ENCODE measurements at regions not wholly inside any gene's neighbourhood (a gene's known extent, or its start where the extent isn't known, plus 50 kb on each side); places are given as distances from the start of the nearest gene placed in this dataset.

DNA sequence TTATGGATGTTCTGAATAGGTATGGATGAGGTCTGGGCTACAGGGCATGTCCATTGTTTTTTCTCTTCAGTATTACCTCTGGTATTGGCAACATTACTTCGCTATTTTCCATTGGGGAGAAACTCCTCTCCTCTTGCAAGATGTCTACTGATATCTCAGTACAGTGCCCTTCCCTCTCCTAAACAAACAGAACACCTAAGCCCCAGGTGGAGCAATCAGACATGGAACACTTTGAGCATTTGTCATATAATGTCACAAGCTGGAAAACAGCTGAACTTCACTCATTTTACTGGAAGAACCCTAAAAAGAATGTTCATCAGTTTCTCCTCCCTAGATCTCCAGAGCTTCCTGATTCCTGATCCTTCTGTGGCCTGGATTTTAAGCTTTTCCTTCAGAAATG lies 339.8 kb downstream of the FRK start:
- intact Hi-C loops (cut with micrococcal nuclease) = no loop called here

DNA sequence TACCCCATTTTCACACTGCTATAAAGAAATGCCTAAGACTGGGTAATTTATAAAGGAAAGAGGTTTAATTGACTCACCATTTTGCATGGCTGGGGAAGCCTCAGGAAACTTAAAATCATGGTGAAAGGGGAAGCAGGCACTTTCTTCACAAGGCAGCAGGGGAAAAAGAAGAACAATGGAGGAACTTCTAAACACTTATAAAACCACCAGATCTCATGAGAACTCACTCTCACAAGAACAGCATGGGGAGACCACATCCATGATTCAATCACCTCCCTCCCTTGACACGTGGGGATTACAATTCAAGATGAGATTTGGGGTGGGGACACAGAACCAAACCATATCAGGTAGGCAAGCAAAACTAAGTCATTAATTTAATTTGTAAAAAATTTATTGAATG lies 343.2 kb downstream of the FRK start:
- intact Hi-C loops (cut with micrococcal nuclease) = no loop called here

DNA sequence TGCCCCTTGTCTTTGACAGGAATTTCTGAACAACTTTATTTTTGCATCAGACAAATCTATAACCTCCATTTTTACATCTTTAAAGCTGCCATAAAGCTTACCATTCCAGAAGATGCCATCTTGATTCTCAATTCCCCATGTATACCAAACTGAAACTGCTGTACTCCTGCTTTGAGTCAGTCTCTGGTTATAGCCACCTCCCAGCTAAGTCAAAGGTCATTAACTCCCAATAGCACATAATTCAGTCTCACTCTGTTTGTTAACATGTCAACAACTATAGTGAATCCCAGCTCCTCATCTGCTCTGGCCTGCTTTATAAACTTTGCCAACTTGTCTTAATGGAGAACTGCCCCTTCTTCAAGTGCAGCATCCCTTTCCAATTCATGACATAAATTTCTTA lies 343.6 kb downstream of the FRK start:
- intact Hi-C loops (cut with micrococcal nuclease) = no loop called here

DNA sequence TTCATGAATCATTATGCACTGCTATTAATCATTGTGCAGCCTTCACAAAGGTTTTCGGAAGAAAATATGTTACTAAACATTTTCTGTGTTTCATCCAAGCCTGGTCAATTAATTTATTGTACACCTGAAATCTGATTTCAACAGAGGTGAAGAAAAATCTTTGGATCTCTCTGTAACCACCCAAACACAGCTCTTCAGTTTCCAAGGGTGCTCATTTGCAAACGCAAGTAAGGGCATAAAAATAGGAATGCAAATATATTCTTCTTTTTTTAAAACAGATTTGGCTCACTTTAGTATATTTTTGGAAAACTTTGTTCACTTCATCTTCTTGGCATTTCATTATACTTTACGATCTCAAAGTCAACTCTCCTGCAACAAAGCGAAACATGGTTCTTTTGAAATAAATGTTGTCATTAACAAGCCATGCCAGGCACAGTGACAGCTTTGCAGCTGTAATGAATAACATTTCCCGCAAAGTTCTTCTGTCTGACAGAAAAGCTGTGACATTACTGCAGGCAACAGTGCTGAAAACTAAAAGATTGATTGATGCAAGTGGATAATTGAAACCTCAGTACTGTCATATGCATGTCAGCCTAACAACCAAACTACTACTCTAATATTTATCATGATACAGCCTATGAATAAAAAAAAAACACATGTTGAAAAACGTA lies 348.3 kb downstream of the FRK start:
- intact Hi-C loops (cut with micrococcal nuclease) = no loop called here

DNA sequence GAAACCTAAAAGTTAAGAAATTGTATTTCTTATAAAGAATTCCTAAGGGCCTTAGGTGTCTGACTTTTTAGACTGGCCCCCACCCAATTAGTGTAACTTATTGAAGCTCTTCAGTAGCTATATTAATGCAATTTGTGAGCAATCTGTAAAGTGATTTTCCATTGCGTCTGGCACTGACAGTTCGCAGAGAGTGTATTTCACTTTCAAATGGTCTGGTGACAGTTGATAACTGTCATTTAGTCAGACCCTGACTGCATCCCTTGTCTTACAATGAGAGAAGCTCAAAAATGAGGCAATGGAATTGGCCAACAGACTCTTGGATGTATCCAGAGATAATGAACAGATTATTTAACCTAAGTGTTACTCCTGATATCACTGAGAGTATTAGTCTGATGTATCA lies 351.8 kb downstream of the FRK start:
- intact Hi-C loops (cut with micrococcal nuclease) = no loop called here

DNA sequence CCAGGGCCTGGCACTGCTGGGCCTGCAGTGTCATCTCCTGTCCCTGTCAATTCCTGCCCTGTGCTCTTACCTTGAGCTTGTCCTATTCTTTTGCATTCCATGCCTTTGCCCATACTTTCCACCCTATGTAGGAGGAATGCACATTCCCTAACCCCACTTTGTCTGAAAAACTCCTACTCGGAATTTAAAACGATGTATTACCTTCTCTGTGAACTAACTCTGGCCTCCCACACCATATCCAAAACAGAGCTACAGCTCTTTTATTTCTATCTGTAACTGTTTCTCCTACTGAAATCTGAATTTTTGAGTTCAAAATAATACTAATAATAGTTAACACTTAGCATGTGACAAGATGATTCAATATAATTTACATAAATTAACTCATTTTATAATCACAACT lies 353.7 kb downstream of the FRK start:
- intact Hi-C loops (cut with micrococcal nuclease) = no loop called here

DNA sequence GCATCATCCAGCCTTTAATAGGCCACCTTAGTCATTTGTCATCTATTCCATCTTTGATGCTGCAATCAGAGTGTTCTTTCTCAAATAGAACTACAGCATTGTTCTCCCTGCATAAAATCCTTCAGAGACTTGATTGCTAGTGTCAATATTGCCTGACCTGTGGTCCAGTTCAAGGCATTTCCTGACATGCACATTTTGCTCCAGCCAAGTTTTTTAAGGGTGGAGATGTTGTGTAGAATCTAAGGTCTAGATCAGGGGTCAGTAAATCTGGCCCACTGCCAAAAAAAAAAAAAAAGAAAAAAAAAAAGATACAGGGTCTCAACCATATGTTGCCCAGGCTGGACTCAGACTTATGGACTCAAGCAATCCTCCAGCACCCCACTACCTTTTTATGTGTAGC lies 354.4 kb downstream of the FRK start:
- intact Hi-C loops (cut with micrococcal nuclease) = no loop called here

DNA sequence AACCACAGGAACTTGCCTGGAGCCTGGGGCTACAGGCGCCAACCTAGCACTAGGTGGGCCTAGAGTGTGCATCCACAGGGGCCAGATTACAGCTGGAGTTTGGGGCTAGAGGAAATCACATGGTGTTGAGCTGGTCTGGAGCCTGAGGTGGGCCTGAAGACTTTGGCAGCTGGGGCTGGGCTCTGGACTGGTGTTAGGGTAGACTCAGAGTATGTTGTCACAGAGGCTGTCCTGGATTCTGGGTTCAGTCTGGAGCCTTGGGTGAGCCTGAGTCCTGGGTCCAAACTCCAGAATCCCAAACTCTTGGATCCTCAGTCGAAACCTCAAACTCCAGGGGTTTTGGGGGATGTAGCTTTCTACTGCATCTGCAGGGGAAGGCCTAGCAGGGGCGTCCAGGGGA lies 356.7 kb downstream of the FRK start:
- intact Hi-C loops (cut with micrococcal nuclease) = no loop called here

DNA sequence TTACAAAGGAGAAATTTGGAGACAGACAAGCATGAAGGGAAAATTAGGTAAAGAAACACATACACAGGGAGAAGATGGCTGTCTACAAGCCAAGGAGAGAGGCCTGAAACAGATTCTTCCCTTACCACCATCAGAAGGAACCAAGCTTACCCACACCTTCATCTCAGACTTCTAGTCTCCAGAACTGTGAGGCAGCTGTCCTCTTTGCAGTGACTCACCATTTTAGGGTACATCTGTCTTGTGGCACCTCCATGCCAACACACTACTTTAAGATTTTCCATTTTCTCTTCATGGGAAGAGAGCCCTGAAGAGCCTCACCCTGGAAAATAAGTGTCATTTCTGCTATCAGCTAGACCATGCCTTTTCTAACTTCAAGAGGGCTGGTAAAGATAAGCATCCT lies 369.3 kb downstream of the FRK start:
- intact Hi-C loops (cut with micrococcal nuclease) = no loop called here

DNA sequence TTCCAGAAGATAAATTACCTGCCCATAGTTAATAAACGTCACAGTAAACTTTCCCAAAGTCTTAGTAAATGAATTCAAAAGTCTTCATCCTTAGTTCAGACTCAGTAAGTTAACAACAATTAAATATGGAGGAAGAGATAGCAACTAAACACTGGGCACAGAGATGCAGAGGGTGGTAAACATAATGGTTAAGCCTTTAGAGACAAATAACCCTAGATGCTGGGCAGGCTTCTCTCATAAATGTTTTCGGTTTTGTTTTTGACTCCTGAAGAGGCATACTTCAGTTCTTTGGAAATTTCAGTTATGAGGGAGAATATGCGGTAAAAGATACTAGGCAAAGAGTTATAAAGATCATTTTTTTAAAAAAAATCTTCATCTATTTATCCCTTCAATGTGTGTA lies 369.8 kb downstream of the FRK start:
- intact Hi-C loops (cut with micrococcal nuclease) = no loop called here

DNA sequence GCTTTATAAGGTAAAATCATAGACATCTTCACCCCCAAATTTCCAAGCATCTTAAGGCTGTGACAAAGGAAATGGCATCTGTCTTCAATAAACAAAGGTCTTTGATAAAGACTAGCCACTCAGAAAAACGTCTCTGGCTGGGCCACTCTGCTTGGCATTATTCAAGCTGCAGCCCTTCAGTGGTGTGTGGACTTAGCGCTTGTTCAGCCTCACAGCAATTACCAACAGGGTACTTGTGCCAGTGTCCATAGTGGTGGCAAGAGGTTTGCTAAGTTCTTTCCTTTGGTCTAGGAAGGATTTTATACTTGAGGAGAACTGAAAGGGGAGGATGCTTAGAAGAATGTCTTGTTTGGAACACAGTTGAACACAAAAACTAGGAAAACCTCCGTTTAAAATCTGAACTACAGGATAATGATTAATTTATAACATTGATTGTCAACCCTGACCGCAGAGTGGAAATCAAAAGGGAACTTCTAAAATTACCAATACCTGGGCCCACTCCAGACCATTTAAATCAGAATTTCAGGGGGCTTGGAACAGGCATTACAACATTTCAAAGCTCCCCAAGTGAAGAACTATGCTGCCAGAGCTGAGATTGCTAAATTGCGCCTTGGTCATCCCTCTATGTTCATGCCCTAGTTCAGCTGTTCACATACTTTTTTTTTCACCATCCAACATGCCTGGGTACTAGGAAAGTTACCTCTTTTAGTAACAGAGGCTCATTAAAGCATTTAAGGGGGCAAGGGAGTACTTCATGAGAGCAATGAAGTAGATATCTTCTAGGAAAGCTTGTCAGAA lies 378.5 kb downstream of the FRK start:
- intact Hi-C loops (cut with micrococcal nuclease) = no loop called here

DNA sequence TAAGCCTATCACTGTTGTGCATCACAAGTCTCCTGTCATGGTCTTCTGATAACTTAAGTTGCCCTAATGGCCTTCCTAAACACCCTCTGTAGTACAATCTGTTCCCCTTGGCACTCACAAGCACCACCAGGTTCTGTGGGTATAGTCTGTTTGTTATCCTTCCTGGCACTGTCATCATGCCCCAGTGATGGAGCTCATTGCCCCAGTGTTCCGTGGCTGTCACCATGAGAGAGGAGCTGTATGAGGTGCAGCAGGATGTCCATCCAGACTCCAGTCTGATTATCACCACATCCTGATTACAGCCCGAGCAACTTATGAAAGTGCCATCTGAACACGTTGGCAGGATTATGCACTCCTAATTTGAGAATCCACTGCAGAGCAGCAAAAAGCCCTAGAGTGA lies 380.1 kb downstream of the FRK start:
- intact Hi-C loops (cut with micrococcal nuclease) = no loop called here

DNA sequence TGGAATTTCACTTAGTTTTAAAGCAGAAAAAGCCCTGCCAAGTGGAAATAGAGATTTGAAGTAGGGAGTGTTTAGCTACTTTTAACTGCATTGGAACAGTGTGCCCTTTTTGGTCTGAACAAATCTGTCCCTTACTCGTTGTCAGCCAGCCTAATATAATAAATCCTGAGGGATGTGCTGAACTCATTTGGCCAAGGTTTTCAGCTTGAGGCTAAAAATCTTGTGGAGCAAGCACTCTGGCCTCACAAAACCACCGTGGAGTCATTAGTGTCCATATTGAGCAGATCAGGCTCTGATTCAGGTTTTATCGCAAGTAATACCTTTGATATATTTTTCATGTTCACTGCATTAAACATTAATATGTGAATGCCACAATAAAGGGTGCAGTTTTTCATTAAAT lies 383.5 kb downstream of the FRK start:
- intact Hi-C loops (cut with micrococcal nuclease) = no loop called here

DNA sequence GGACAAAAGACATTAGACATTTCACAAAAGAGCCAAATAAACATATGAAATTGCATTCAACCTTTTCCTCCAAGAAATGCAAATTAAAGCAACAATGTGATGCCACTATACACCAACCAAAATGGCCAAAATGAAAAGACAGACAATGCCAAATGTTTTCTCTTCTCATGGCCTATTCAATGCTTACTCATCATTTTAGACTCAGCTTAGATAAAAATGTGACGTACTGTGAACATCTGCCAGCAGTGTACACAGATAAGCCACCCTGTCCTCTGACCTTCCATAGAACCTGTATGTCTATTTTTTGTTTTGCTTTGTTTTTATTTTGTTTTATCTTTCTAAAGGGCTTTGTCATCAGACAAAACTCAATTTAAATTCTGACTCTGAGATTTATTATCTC lies 385.2 kb downstream of the FRK start:
- intact Hi-C loops (cut with micrococcal nuclease) = no loop called here

DNA sequence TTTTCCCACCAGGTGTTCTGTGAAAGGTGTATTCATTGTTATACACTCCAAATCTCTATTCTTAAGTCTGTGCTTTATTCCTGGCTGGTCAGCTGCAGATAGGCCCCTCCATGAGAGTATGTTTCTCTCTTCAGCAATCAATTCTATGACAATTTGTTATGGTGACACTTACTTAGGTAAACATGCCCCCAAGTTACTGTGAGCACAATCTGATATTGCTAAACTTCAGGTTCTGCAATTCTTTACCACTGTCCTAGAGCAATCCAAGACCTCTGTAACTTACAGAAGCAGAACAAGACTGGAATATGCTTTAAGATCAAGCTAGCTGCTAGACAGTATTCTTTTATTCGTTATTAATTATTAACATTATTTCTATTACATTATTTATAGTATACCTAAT lies 391.9 kb downstream of the FRK start:
- intact Hi-C loops (cut with micrococcal nuclease) = no loop called here

DNA sequence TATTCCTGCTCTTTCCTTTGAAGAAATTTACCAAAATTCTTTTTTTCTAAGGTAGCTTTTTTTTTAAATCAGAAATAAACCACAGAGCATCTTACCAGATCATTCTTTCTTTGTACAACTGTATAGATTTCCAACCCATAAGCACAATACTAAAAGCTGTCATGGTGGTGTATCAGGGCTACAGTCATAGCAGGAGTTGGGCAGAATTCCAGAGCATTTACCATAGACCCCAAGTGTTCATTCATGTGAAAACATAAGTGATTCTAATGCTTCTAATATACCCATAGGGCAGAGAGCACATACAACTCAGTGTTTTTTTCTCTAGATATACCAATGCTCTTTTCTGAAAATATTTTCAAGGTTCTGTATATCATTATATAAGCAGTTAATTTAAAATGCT lies 392.5 kb downstream of the FRK start:
- intact Hi-C loops (cut with micrococcal nuclease) = no loop called here

DNA sequence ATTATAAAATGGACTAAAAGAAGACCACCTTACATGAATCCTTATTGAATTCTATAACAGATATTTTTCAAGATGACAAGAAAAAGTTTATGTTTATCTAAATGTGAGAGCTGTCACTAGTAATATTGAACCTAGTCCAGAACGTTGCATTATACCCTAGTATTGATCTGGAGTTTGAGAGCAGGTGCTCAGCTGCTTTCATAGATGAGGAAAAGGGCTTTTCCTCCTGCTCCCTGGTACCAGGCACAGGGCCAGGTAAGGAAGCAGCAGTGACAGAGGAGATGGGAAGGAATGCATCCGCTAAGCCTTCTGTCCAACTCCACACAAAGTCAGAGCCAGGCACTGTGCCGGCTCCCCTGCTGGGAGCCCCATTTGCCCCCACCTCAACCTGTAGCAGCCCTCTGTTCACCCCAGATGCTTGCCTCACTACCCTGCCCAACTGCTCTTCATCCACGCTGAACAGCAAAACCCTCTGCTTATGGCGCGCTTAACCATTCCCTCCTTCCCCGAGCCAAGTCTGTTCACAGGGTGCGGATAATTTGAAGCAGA lies 393.1 kb downstream of the FRK start:
- intact Hi-C loops (cut with micrococcal nuclease) = no loop called here

DNA sequence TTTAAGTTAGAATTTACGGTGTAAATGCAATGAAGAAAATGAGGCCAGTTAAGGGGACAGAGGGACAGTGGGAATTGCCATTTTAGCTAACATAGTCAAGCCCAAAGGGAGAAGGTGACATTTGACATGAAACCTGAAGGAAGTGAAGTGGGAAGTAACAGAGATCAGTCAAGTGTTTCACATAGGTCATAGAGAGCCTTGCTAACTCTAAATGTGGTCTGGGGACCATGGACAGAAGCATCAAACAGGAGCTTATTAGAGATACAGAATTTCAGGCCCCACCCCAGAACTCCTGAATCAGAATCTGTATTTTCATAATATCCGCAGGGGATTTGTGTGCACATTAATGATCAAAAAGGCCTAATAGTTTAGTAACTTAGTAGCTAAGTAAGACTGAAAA lies 393.7 kb downstream of the FRK start:
- intact Hi-C loops (cut with micrococcal nuclease) = no loop called here

DNA sequence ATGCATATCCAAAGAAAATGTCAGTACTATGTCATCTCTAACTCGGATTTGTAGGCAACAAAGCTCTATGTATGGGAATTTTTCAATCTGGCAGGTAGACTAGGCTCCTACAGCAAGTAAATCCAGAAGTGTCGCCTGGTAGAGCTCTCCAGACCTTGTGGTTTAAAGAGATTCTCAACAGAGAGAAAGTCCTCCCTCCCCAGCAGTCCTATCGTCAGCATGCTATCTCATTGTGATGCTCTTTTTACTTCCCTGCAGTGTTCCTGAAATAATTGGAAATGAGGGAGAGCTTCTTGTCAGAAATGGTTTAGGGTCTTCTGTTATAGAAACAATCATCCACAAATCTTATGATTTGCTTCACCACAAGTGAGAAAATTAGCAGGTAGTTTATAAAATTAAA lies 395.4 kb downstream of the FRK start:
- intact Hi-C loops (cut with micrococcal nuclease) = no loop called here

DNA sequence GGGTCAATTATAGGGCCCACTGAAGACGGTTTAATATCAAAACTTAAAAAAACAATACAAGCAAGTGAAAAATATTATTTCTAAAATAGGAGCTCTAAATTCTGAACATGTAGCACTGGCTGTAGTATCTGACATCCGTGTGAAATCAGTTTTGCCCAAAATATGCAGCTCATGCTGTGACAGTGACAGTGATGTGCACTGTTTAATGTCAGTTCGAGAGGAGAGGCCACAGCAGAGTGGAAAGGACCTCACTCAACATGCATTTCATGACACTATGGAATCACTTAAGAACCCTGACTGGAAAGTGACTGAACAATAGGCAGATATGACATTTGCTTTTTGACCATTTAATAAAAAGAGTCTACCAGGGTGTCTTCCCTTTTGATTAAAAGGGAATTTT lies 397.0 kb downstream of the FRK start:
- intact Hi-C loops (cut with micrococcal nuclease) = no loop called here

DNA sequence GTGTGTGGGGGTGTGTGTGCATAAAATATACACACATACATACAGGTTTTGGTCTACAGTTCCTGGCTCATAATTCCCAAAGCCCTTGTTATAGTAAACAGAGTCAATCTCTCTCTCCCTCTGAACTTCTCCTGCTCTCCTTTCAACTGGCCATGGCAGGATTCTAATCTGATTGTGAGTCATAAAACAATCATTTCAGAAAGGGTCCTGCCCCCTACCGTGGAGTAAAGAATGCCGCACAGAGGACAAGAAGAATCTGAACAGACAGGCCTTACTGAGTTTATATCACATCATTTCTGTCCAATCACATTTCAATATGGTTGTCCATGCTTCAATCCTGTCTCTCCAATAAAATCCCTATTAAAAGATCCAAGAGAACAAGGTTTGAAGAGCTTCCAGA lies 416.9 kb downstream of the FRK start:
- intact Hi-C loops (cut with micrococcal nuclease) = no loop called here

DNA sequence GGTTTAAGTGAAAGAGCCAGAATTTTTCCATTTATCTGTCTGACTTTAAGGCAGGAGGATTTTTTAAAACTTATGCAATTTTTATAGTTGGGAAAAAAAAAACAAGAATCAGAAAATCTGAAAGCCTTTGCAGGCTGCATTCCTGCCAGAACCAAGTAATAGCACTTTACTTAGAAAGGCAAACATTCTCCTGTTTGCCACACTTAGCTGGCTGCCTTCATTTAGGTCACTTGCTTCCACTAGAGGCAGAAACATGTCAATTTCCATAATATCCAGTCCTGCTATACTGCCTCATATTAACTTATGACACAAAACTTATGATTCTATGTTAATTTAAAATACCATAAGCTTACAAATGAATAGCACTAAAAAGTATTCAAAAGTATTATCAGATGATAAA lies 425.8 kb downstream of the FRK start:
- intact Hi-C loops (cut with micrococcal nuclease) = no loop called here

DNA sequence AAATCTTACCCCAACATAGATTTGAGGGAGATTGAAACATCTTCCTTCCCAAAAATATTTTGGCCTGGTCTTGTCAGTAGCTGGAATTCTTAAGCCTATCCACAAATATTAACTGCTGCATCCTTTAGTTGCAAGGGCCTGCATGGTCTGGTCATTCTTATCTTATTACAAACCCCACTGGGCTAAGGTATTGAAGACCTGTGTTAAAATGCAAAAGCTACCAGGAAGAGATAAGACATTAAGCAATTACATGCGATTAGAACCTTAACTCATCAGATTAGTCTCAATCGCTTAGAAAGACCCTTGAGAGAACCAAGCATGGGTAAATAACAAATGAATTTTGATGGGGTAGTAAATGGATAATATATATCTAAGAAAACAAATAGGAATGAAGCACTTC lies 426.6 kb downstream of the FRK start:
- intact Hi-C loops (cut with micrococcal nuclease) = no loop called here
